Choroid plexus epithelial cell (primary cell): ENCODE measurements at regions not wholly inside any gene's neighbourhood (a gene's known extent, or its start where the extent isn't known, plus 50 kb on each side); places are given as distances from the start of the nearest gene placed in this dataset.

ENCODE experiments used
- DNase-seq: peaks from one replicate; pipeline ENCODE4 v3.0.0-alpha.2; 2010; ENCODE audit warnings: low read depth
- H3K4me3 ChIP-seq: 2 replicates; pipeline ENCODE4 v1.5.1; 2011; ENCODE audit warnings: low read depth, mild to moderate bottlenecking, control low read depth, low read length, moderate library complexity
- TF ChIP-seq, protein P1 (sequence below): conservative IDR thresholded peaks from 2 replicates; pipeline ENCODE4 v1.5.1; 2011; ENCODE audit warnings: low read depth, mild to moderate bottlenecking, control low read depth, inconsistent platforms, low read length, moderate library complexity

DNA sequence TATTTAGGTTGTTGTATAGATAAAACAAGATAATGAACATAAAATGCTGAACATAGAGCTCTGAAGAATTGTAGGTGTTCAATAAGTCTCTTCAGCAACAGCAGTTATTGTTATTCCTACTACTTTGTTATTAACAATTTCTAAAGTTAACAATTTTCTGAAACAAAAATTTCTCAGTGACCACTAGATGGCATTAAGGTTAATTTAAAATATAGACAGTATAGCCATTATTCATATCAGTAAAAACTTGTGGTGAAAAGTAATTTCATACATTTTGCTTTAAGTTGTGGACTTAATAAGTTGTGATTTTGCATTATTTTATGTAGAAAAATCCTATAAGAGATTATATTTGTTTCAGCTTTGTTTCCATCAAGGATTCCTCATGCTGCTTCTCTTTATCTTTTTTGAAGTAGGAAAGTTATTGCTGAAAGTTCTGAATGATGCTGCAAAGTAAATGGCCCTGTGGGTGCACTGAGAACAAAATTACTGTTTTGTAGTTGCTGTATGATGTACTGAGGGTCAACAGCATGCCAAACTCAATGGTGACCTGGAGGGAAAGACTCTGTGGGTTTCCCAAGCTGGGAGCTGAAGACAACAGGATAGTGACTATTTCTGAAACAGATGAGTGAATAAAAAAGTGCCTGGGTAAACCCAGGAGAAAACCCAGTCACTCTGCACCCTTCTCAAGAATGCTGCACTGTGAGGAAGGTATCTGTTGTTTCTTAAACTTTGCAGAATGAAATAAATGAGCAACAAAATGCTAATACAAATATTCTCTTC, 253.6 kb downstream of the KIF20B start:
- DNase-seq: peak; percentile 19
- TF ChIP-seq, protein P1, sequence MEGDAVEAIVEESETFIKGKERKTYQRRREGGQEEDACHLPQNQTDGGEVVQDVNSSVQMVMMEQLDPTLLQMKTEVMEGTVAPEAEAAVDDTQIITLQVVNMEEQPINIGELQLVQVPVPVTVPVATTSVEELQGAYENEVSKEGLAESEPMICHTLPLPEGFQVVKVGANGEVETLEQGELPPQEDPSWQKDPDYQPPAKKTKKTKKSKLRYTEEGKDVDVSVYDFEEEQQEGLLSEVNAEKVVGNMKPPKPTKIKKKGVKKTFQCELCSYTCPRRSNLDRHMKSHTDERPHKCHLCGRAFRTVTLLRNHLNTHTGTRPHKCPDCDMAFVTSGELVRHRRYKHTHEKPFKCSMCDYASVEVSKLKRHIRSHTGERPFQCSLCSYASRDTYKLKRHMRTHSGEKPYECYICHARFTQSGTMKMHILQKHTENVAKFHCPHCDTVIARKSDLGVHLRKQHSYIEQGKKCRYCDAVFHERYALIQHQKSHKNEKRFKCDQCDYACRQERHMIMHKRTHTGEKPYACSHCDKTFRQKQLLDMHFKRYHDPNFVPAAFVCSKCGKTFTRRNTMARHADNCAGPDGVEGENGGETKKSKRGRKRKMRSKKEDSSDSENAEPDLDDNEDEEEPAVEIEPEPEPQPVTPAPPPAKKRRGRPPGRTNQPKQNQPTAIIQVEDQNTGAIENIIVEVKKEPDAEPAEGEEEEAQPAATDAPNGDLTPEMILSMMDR: peak; percentile 41
- no peak overlapping the region for H3K4me3 ChIP-seq

GRCh38 chr10:89959433-89960110, 258.2 kb downstream of the KIF20B start:
- TF ChIP-seq, protein P1: no peak
- H3K4me3 ChIP-seq: no peak overlapping the region
- no peak for DNase-seq

DNA sequence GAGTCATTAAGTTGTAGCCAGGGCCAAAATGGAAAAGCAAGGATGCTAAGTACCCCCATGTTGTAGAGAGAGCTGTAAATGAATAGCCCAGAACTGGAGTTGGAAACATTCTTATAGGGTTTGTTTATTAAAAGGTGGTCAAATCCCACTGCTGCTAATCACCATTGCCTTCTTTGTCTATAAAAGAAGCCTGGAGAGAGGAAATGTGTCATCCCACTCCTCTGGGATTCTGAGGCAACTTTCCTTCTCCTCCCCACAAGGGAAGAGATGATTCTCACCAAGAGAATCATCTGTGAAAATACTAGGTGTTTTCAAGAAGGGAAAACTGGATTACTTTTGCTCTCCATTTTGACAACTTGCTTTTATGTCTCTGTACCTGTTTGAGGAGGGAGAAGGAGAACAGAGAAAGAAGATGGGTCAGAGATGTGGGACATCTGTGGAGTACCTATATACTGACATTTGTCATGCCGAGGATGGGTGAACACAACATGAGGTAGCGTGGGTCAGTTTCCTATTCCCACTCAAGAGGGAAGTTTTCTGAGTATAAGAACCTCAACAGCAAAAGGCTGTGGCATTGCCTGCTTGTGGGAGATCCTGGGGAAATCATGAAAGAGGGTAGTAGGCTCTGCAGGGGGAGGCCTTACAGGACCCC, 262.2 kb downstream of the KIF20B start:
- no peak overlapping the region for H3K4me3 ChIP-seq
- no peak for DNase-seq
- TF ChIP-seq, protein P1: no peak

DNA sequence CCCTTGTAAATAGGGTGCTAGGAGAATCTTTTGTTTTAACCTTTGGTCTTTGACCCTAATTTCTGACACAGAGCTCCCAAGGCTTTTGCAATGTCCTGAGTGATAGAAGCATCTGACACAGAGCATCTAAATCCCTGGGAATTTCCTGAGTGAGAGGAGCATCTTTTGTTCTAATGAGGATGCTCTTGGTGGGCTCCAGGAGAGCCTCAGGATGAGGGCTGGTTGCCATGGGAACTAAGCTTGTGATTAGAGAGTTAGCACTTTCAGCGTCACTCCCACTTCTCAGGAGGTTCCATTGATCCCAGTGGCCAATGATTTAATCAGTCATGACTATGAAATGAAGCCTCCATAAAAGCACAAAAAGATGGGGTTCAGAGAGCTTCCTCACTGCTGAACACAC, 264.8 kb downstream of the KIF20B start:
- no peak for DNase-seq
- no peak overlapping the region for H3K4me3 ChIP-seq
- TF ChIP-seq, protein P1: no peak

DNA sequence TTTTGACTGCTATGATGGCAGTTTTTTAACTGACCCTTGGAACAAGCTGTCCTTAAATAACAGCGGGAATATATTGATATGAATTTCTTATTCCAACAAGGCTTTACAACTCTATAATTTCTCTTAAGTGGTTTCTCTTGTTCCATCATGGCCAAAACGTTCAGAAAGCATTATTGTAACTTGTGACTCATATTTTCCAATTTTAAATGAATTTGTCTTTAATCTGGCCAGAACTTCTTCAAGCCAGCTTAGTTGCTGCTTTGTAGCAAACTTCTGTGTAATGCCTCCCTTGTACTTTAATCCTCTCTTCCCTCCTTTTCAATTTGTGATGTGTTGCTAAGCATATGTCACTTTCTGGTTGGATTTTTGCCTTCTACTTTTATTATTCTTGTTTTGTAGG, 271.9 kb downstream of the KIF20B start:
- no peak overlapping the region for H3K4me3 ChIP-seq
- DNase-seq: peak; percentile 5
- TF ChIP-seq, protein P1: no peak

DNA sequence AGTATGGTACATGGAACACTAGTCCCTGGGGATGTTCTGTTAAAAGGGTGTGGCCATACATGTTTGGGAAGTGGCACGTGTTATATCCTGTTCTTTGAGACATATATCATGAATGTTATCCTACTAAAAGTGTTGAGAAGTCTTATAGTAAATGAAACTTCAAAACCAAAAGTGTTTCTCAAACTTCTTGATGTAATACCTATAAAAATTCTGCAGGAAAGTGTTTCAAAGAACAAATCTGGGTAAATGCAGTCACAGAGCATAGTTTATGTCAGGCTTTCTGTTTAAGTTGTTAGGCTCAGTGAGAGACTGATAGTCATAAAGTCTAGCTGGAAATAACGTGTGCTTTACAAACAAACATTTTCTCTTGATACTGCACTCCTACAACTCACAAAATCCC, 273.7 kb downstream of the KIF20B start:
- no peak for DNase-seq
- no peak overlapping the region for H3K4me3 ChIP-seq
- TF ChIP-seq, protein P1: no peak
